ENCODE measurements at regions not wholly inside any gene's neighbourhood (a gene's known extent, or its start where the extent isn't known, plus 50 kb on each side); places are given as distances from the start of the nearest gene placed in this dataset.

GRCh38 chr10:4754143-4754542 lies 71.9 kb upstream of the AKR1E2 start:
- H3K9me3 ChIP-seq, result no peaks in the 10 kb centered on the region
- WGBS, 2 donors (ENCODE audit: low coverage in 1 of 2), result 87 to 92% methylated on average over 1 to 6 of the region's 8 CpGs
- no peaks in the 10 kb centered on the region for H3K36me3 ChIP-seq
- no peak for TF ChIP-seq POLR2AphosphoS5 (IDR thresholded peaks at IDR 0.05)
- no peak for TF ChIP-seq CTCF (IDR thresholded peaks at IDR 0.05)
- TF ChIP-seq POLR2A (IDR thresholded peaks at IDR 0.05), result no peak
- no peak for TF ChIP-seq EP300 (IDR thresholded peaks at IDR 0.05; ENCODE audit: low read depth)
- no peak overlapping the region for H3K4me3 ChIP-seq
- H3K4me1 ChIP-seq, result no peaks in the 10 kb centered on the region
- peaks cover 3% of the 10 kb centered on the region for H3K27me3 ChIP-seq
- intact Hi-C loops (cut with DNase I; ENCODE audit: low total_unique reads) (no loop called here), in situ Hi-C loops (cut with MboI; ENCODE audit: low pct_ligation_motif_present in 1 of 4, low pct_unique_long_range_greater_than_20kb in 1 of 4, low sequenced_read_pairs in 3 of 4) (loop anchor here in 3 of 4 donors (25.0 kb wide), 4 partner anchors 242 to 1542 kb away; no protein-coding TSS in a partner anchor)
- no peak for DNase-seq
- no peak overlapping the region for H3K27ac ChIP-seq

- H3K27ac ChIP-seq, result no peak overlapping the region
- H3K36me3 ChIP-seq, result no peaks in the 10 kb centered on the region
- H3K4me1 ChIP-seq, result no peaks in the 10 kb centered on the region
- no peak for DNase-seq
- WGBS, 2 donors (ENCODE audit: low coverage in 1 of 2), result 57 to 80% methylated on average over 2 of the region's 2 CpGs
- no peak overlapping the region for H3K4me3 ChIP-seq
- no peak for TF ChIP-seq CTCF (IDR thresholded peaks at IDR 0.05)
- in situ Hi-C loops (cut with MboI; ENCODE audit: low pct_ligation_motif_present in 1 of 4, low pct_unique_long_range_greater_than_20kb in 1 of 4, low sequenced_read_pairs in 3 of 4) (loop anchor here in 3 of 4 donors (25.0 kb wide), 4 partner anchors 239 to 1539 kb away; no protein-coding TSS in a partner anchor), intact Hi-C loops (cut with DNase I; ENCODE audit: low total_unique reads) (no loop called here)
- no peaks in the 10 kb centered on the region for H3K9me3 ChIP-seq
- peaks cover 6% of the 10 kb centered on the region for H3K27me3 ChIP-seq
Measured at GRCh38 chr10:4751211-4751610, 74.8 kb upstream of the AKR1E2 start.

GRCh38 chr10:4749271-4749574 lies 76.8 kb upstream of the AKR1E2 start:
- in situ Hi-C loops (cut with MboI; ENCODE audit: low pct_ligation_motif_present in 1 of 4, low pct_unique_long_range_greater_than_20kb in 1 of 4, low sequenced_read_pairs in 3 of 4) (no loop called here), intact Hi-C loops (cut with DNase I; ENCODE audit: low total_unique reads) (no loop called here)
- H3K4me1 ChIP-seq, result no peaks in the 10 kb centered on the region
- no peaks in the 10 kb centered on the region for H3K9me3 ChIP-seq
- H3K27me3 ChIP-seq, result peaks cover 6% of the 10 kb centered on the region
- no peak for TF ChIP-seq EP300 (IDR thresholded peaks at IDR 0.05; ENCODE audit: low read depth)
- no peak for TF ChIP-seq CTCF (IDR thresholded peaks at IDR 0.05)
- no peak for TF ChIP-seq POLR2A (IDR thresholded peaks at IDR 0.05)
- no peak for DNase-seq
- H3K27ac ChIP-seq, result no peak overlapping the region
- no peaks in the 10 kb centered on the region for H3K36me3 ChIP-seq
- H3K4me3 ChIP-seq, result no peak overlapping the region
- WGBS, 2 donors (ENCODE audit: low coverage in 1 of 2), result 88 to 90% methylated on average over 2 to 4 of the region's 4 CpGs

- Histone ChIP-seq H3K4me3 (no peak overlapping the region), H3K27me3 (peaks cover 6% of the 10 kb centered on the region), H3K4me1 (no peaks in the 10 kb centered on the region), H3K9me3 (no peaks in the 10 kb centered on the region), H3K27ac (no peak overlapping the region), H3K36me3 (no peaks in the 10 kb centered on the region)
- in situ Hi-C loops (cut with MboI; ENCODE audit: low pct_ligation_motif_present in 1 of 4, low pct_unique_long_range_greater_than_20kb in 1 of 4, low sequenced_read_pairs in 3 of 4), result no loop called here
- TF ChIP-seq POLR2A (IDR thresholded peaks at IDR 0.05) (no peak), EP300 (IDR thresholded peaks at IDR 0.05; ENCODE audit: low read depth) (no peak), CTCF (IDR thresholded peaks at IDR 0.05) (no peak), POLR2AphosphoS5 (IDR thresholded peaks at IDR 0.05) (no peak)
- intact Hi-C loops (cut with DNase I; ENCODE audit: low total_unique reads), result no loop called here
- 56 to 74% methylated on average over 1 to 4 of the region's 4 CpGs for WGBS, 2 donors (ENCODE audit: low coverage in 1 of 2)
- no peak for DNase-seq
Measured at GRCh38 chr10:4748491-4749270, 77.3 kb upstream of the AKR1E2 start.
